HCT116 (cell line): ENCODE measurements at regions not wholly inside any gene's neighbourhood (a gene's known extent, or its start where the extent isn't known, plus 50 kb on each side); places are given as distances from the start of the nearest gene placed in this dataset.

Experiments
- ATAC-seq: fragments of 200-7000 bp; cut with Tn5 transposase; 2 replicates; pipeline ENCODE4 v1.9.1; 2020; ENCODE audit warnings: mild to moderate bottlenecking, moderate library complexity
- BruUV-seq: library from RNA; stranded (reverse); fragments of 400-500 nt; replicated peaks from 2 replicates; lab custom pipeline; 2021; lab: Mats Ljungman, UMichigan
- CTCF ChIA-PET: fragments of 300-600 bp; sonication (Branson Sonifier 250); formaldehyde crosslinking; loops from one replicate; lab custom pipeline; 2021; ENCODE audit warnings: antibody characterized with exemption; lab: Charles Lee
- POLR2A ChIA-PET: fragments of 300-600, 350-600 bp; sonication (Branson Sonifier 250); formaldehyde crosslinking; loops from one replicate; lab custom pipeline; 2021; ENCODE audit warnings: antibody characterized with exemption; lab: Charles Lee
- RAD21 ChIA-PET, 2 experiments: fragments of 300-600 bp; sonication (Branson Sonifier 250); formaldehyde crosslinking; loops; one replicate each; lab custom pipeline; 2023; ENCODE audit warnings: low total read pairs in 2 of 2; ENCODE audit not compliant: uncharacterized antibody in 2 of 2, unreplicated experiment in 2 of 2, low non-redundant PET in 1 of 2; lab: Charles Lee
- DNase-seq: peaks from one replicate; pipeline ENCODE4 v3.0.0-alpha.2; 2010; ENCODE audit warnings: low read depth, low spot score
- H2AFZ ChIP-seq: fragments of 200-600 bp; shearing (Covaris generic), sonication (generic); 2 replicates; pipeline ENCODE4 v1.6.1; 2017; ENCODE audit warnings: low read depth, mixed run types, mixed read lengths, antibody characterized with exemption, low read length; ENCODE audit not compliant: poor library complexity, severe bottlenecking
- H3K27ac ChIP-seq: 2 replicates; pipeline ENCODE4 v1.5.1; 2012; ENCODE audit warnings: low read depth, low read length
- H3K27me3 ChIP-seq: fragments of 200-600 bp; sonication (generic); 2 replicates; pipeline ENCODE4 v1.6.1; 2016; ENCODE audit warnings: mixed run types, low read length, mixed read lengths; ENCODE audit not compliant: insufficient read depth
- H3K36me3 ChIP-seq, 2 experiments: fragments of 200-500 bp in 1 of 2; fragments of 200-600 bp in 1 of 2; sonication (Bioruptor generic) in 1 of 2; sonication (generic) in 1 of 2; 2 replicates each; pipeline versions ENCODE4 v1.5.1 to v1.6.1; 2014 to 2016; ENCODE audit warnings: low read length in 2 of 2, inconsistent platforms in 1 of 2, mixed read lengths in 1 of 2, mixed run types in 1 of 2; ENCODE audit not compliant: insufficient read depth in 2 of 2, control insufficient read depth in 1 of 2
- H3K4me1 ChIP-seq, 2 experiments: fragments of 200-600 bp in 1 of 2; sonication (generic) in 1 of 2; 2 replicates each; pipeline versions ENCODE4 v1.5.1 to v1.6.1; 2012 to 2017; ENCODE audit warnings: low read length in 2 of 2, inconsistent platforms in 1 of 2, mild to moderate bottlenecking in 1 of 2, mixed read lengths in 1 of 2, mixed run types in 1 of 2, moderate library complexity in 1 of 2; ENCODE audit not compliant: insufficient read depth in 2 of 2, control insufficient read depth in 1 of 2
- H3K4me2 ChIP-seq: fragments of 200-600 bp; sonication (generic); 2 replicates; pipeline ENCODE4 v1.6.1; 2017; ENCODE audit warnings: mixed run types, low read length, mixed read lengths
- H3K4me3 ChIP-seq, 2 experiments: fragments of 200-600 bp in 1 of 2; sonication (generic) in 1 of 2; replicated peaks in 1 of 2; 2 replicates each; pipeline ENCODE4 v1.5.1; 2011 to 2016; ENCODE audit warnings: low read length in 2 of 2, control low read depth in 1 of 2, low read depth in 1 of 2, mild to moderate bottlenecking in 1 of 2, mixed read lengths in 1 of 2, mixed run types in 1 of 2
- H3K79me2 ChIP-seq: fragments of 200-600 bp; sonication (generic); 2 replicates; pipeline ENCODE4 v1.6.1; 2017; ENCODE audit warnings: mild to moderate bottlenecking, mixed run types, low read length, moderate library complexity, mixed read lengths; ENCODE audit not compliant: insufficient read depth
- H3K9ac ChIP-seq: fragments of 200-600 bp; sonication (generic); 2 replicates; pipeline ENCODE4 v1.6.1; 2016; ENCODE audit warnings: low read length, mixed read lengths
- H3K9me2 ChIP-seq: fragments of 200-600 bp; sonication (generic), shearing (Covaris generic); 2 replicates; pipeline ENCODE4 v1.6.1; 2017; ENCODE audit warnings: mixed run types, mild to moderate bottlenecking, moderate library complexity; ENCODE audit not compliant: insufficient read depth
- H3K9me3 ChIP-seq, 2 experiments: fragments of 200-500 bp in 1 of 2; fragments of 200-600 bp in 1 of 2; sonication (Bioruptor generic) in 1 of 2; sonication (generic) in 1 of 2; 2 replicates each; pipeline ENCODE4 v1.6.1; 2014 to 2017; ENCODE audit warnings: low read length in 2 of 2, mixed read lengths in 2 of 2, inconsistent platforms in 1 of 2, low read depth in 1 of 2, mild to moderate bottlenecking in 1 of 2, mixed run types in 1 of 2, moderate library complexity in 1 of 2; ENCODE audit not compliant: control insufficient read depth in 1 of 2, insufficient read depth in 1 of 2
- H4K20me1 ChIP-seq: fragments of 200-600 bp; sonication (generic), shearing (Covaris generic); 2 replicates; pipeline ENCODE4 v1.6.1; 2017; ENCODE audit warnings: mixed run types, mild to moderate bottlenecking, moderate library complexity; ENCODE audit not compliant: insufficient read depth
- CBX3 ChIP-seq: IDR thresholded peaks from 2 replicates; pipeline ENCODE4 v1.6.1; 2012; ENCODE audit warnings: low read depth
- CEBPB ChIP-seq: IDR thresholded peaks from 2 replicates; pipeline ENCODE4 v1.6.1; 2012; ENCODE audit warnings: low read depth
- ELF1 ChIP-seq: IDR thresholded peaks from 2 replicates; pipeline ENCODE4 v1.6.1; 2012; ENCODE audit warnings: low read depth, borderline replicate concordance
- FOSL1 ChIP-seq: IDR thresholded peaks from 2 replicates; pipeline ENCODE4 v1.6.1; 2012; ENCODE audit warnings: low read depth
- POLR2A ChIP-seq: IDR thresholded peaks from 2 replicates; pipeline ENCODE4 v1.7.0; 2011; ENCODE audit warnings: borderline replicate concordance; ENCODE audit not compliant: insufficient read depth, insufficient read length; ENCODE audit errors: extremely low read depth
- POLR2AphosphoS5 ChIP-seq: IDR thresholded peaks from 2 replicates; pipeline ENCODE4 v1.6.1; 2011; ENCODE audit warnings: mild to moderate bottlenecking, low read depth, low read length, moderate library complexity
- SP1 ChIP-seq: IDR thresholded peaks from 2 replicates; pipeline ENCODE4 v1.6.1; 2012; ENCODE audit warnings: low read depth
- SRF ChIP-seq: IDR thresholded peaks from 2 replicates; pipeline ENCODE4 v1.6.1; 2012; ENCODE audit warnings: low read depth
- YY1 ChIP-seq: IDR thresholded peaks from 2 replicates; pipeline ENCODE4 v1.6.1; 2011; ENCODE audit warnings: low read length, low read depth, moderate library complexity, mild to moderate bottlenecking; ENCODE audit not compliant: insufficient replicate concordance; ENCODE audit errors: extremely low read depth
- intact Hi-C: fragments of 100-400 bp; cut with micrococcal nuclease; formaldehyde crosslinking; loops from 2 replicates; pipeline ENCODE4 v1.10.0; 2022
- TF ChIP-seq, protein P1 (sequence below): IDR thresholded peaks from 2 replicates; pipeline ENCODE4 v1.6.1; 2011; ENCODE audit warnings: mild to moderate bottlenecking, low read length, moderate library complexity; ENCODE audit not compliant: insufficient replicate concordance; ENCODE audit errors: extremely low read depth
- TF ChIP-seq, protein P2 (sequence below): IDR thresholded peaks from 2 replicates; pipeline ENCODE4 v1.6.1; 2012

DNA sequence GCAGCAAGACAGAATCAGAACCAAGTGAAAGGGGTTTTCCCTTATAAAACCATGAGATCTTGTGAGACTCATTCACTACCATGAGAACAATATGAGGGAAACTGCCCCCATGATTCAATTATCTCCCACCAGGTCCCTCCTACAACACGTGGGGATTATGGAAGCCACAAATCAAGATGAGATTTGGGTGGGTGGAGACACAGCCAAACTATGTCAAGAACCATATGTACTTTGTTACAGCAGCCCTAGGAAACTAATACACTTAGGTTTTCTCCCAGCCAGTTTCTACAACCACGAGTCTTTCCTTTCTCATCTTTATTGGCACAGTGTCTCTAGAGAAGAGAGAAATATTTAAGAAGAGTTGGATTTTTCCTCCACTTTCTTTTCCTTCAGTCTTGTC, 72.6 kb downstream of the BTG1 start:
- no peak overlapping the region for H3K4me2 ChIP-seq
- BruUV-seq: no TSS peak
- intact Hi-C loops: no loop called here
- H4K20me1 ChIP-seq: no peaks in the 10 kb centered on the region
- H3K36me3 ChIP-seq: no peaks in the 10 kb centered on the region
- H3K4me1 ChIP-seq: peaks cover 5 to 7% of the 10 kb centered on the region in 2 experiments; a peak in 3 of 4 replicates
- no peak for TF ChIP-seq CEBPB
- no peak for TF ChIP-seq SRF
- no peak for TF ChIP-seq POLR2A
- no peak for TF ChIP-seq FOSL1
- TF ChIP-seq, protein P1, sequence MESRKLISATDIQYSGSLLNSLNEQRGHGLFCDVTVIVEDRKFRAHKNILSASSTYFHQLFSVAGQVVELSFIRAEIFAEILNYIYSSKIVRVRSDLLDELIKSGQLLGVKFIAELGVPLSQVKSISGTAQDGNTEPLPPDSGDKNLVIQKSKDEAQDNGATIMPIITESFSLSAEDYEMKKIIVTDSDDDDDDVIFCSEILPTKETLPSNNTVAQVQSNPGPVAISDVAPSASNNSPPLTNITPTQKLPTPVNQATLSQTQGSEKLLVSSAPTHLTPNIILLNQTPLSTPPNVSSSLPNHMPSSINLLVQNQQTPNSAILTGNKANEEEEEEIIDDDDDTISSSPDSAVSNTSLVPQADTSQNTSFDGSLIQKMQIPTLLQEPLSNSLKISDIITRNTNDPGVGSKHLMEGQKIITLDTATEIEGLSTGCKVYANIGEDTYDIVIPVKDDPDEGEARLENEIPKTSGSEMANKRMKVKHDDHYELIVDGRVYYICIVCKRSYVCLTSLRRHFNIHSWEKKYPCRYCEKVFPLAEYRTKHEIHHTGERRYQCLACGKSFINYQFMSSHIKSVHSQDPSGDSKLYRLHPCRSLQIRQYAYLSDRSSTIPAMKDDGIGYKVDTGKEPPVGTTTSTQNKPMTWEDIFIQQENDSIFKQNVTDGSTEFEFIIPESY: no peak
- TF ChIP-seq CBX3: no peak
- TF ChIP-seq YY1: no peak
- TF ChIP-seq, protein P2, sequence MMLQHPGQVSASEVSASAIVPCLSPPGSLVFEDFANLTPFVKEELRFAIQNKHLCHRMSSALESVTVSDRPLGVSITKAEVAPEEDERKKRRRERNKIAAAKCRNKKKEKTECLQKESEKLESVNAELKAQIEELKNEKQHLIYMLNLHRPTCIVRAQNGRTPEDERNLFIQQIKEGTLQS: no peak
- no peak for TF ChIP-seq POLR2AphosphoS5
- no peak for TF ChIP-seq SP1
- no peak for TF ChIP-seq ELF1
- H3K79me2 ChIP-seq: no peaks in the 10 kb centered on the region
- DNase-seq (no peak), ATAC-seq (no peak)
- no peaks in the 10 kb centered on the region for H3K9me3 ChIP-seq
- no peak overlapping the region for H3K27ac ChIP-seq
- RAD21 ChIA-PET: no interaction called here
- H3K27me3 ChIP-seq: no peaks in the 10 kb centered on the region
- no peak overlapping the region for H3K9ac ChIP-seq
- no peak overlapping the region for H3K4me3 ChIP-seq
- POLR2A ChIA-PET: no interaction called here
- CTCF ChIA-PET: no interaction called here
- H3K9me2 ChIP-seq: no peaks in the 10 kb centered on the region
- H2AFZ ChIP-seq: no peak overlapping the region
